ENCODE measurements at regions not wholly inside any gene's neighbourhood (a gene's known extent, or its start where the extent isn't known, plus 50 kb on each side); places are given as distances from the start of the nearest gene placed in this dataset.

GRCh38 chr7:18378989-18379605, 116.5 kb upstream of the HDAC9 start:
- TF ChIP-seq CTCF (IDR thresholded peaks at IDR 0.05; ENCODE audit: low read depth, low read length) (no peak), MYC (IDR thresholded peaks at IDR 0.05; ENCODE audit: low read depth, low read length) (no peak)

All from NB4 (cell line).